ENCODE measurements at regions not wholly inside any gene's neighbourhood (a gene's known extent, or its start where the extent isn't known, plus 50 kb on each side); places are given as distances from the start of the nearest gene placed in this dataset.

- no peak for TF ChIP-seq SMC3 (conservative IDR thresholded peaks at IDR 0.05; ENCODE audit: poor library complexity)
- TF ChIP-seq CTCF (IDR thresholded peaks at IDR 0.05; ENCODE audit: poor library complexity, severe bottlenecking) = no peak
- TF ChIP-seq EP300 (conservative IDR thresholded peaks at IDR 0.05; ENCODE audit: poor library complexity, severe bottlenecking) = no peak
- TF ChIP-seq POLR2AphosphoS5 (IDR thresholded peaks at IDR 0.05) = no peak
- TF ChIP-seq REST (IDR thresholded peaks at IDR 0.05; ENCODE audit: borderline replicate concordance) = no peak
- no peak for TF ChIP-seq EZH2 (IDR thresholded peaks at IDR 0.05; ENCODE audit: borderline replicate concordance, insufficient read depth, low read length, poor library complexity, severe bottlenecking)
- no peak for TF ChIP-seq MXI1 (conservative IDR thresholded peaks at IDR 0.05; ENCODE audit: poor library complexity, severe bottlenecking)
Measured at GRCh38 chr20:4578375-4578774, 107.9 kb upstream of the PRNP start.
